H9 (cell line): ENCODE measurements at regions not wholly inside any gene's neighbourhood (a gene's known extent, or its start where the extent isn't known, plus 50 kb on each side); places are given as distances from the start of the nearest gene placed in this dataset.

ENCODE experiments used
- DNase-seq: peaks from one replicate; pipeline ENCODE4 v3.0.0-alpha.2; 2017
- H2AFZ ChIP-seq: one replicate; pipeline ENCODE4 v1.6.1; 2013; ENCODE audit warnings: mild to moderate bottlenecking, low read length, control low read depth, moderate library complexity
- H2AK5ac ChIP-seq: 2 replicates; pipeline ENCODE4 v1.6.1; 2013; ENCODE audit warnings: low read length, control low read depth, mixed read lengths; ENCODE audit not compliant: insufficient read length
- H2BK120ac ChIP-seq: one replicate; pipeline ENCODE4 v1.6.1; 2013; ENCODE audit warnings: low read depth, mild to moderate bottlenecking, low read length, control low read depth, inconsistent platforms; ENCODE audit not compliant: poor library complexity, severe bottlenecking
- H2BK12ac ChIP-seq: 2 replicates; pipeline ENCODE4 v1.6.1; 2013; ENCODE audit warnings: low read length, control low read depth, mixed read lengths, low read depth; ENCODE audit not compliant: insufficient read length
- H2BK15ac ChIP-seq: 2 replicates; pipeline ENCODE4 v1.6.1; 2013; ENCODE audit warnings: low read depth, low read length, control low read depth
- H2BK20ac ChIP-seq: one replicate; pipeline ENCODE4 v1.6.1; 2013; ENCODE audit warnings: low read depth, mild to moderate bottlenecking, low read length, control low read depth, inconsistent platforms; ENCODE audit not compliant: poor library complexity, severe bottlenecking
- H2BK5ac ChIP-seq: 2 replicates; pipeline ENCODE4 v1.6.1; 2013; ENCODE audit warnings: low read length, control low read depth, mixed read lengths; ENCODE audit not compliant: insufficient read length
- H3K14ac ChIP-seq: 2 replicates; pipeline ENCODE4 v1.6.1; 2013; ENCODE audit warnings: low read length, control low read depth; ENCODE audit not compliant: insufficient read depth
- H3K18ac ChIP-seq: 2 replicates; pipeline ENCODE4 v1.6.1; 2013; ENCODE audit warnings: low read depth, mild to moderate bottlenecking, mixed read lengths, low read length, control low read depth; ENCODE audit not compliant: insufficient read length
- H3K23ac ChIP-seq: 2 replicates; pipeline ENCODE4 v1.6.1; 2013; ENCODE audit warnings: low read length, control low read depth, mixed read lengths, low read depth; ENCODE audit not compliant: insufficient read length
- H3K23me2 ChIP-seq: 2 replicates; pipeline ENCODE4 v1.6.1; 2013; ENCODE audit warnings: low read depth, mild to moderate bottlenecking, mixed read lengths, low read length, control low read depth; ENCODE audit not compliant: insufficient read length, poor library complexity, severe bottlenecking
- H3K27ac ChIP-seq: 2 replicates; pipeline ENCODE4 v1.5.1; 2013; ENCODE audit warnings: low read length, control low read depth, mixed read lengths, low read depth; ENCODE audit not compliant: insufficient read length
- H3K27me3 ChIP-seq: 2 replicates; pipeline ENCODE4 v1.6.1; 2013; ENCODE audit warnings: low read length, control low read depth, inconsistent platforms; ENCODE audit not compliant: insufficient read depth
- H3K4ac ChIP-seq: 2 replicates; pipeline ENCODE4 v1.6.1; 2013; ENCODE audit warnings: low read depth, mild to moderate bottlenecking, control low read depth, inconsistent platforms, low read length, moderate library complexity
- H3K4me1 ChIP-seq: 2 replicates; pipeline ENCODE4 v1.6.1; 2013; ENCODE audit warnings: low read length, control low read depth, inconsistent platforms; ENCODE audit not compliant: insufficient read depth
- H3K4me2 ChIP-seq: 2 replicates; pipeline ENCODE4 v1.6.1; 2013; ENCODE audit warnings: low read length, control low read depth, mixed read lengths; ENCODE audit not compliant: insufficient read length, insufficient read depth
- H3K56ac ChIP-seq: 2 replicates; pipeline ENCODE4 v1.6.1; 2013; ENCODE audit warnings: low read depth, mild to moderate bottlenecking, mixed read lengths, low read length, control low read depth; ENCODE audit not compliant: insufficient read length
- H3K79me1 ChIP-seq: 2 replicates; pipeline ENCODE4 v1.6.1; 2013; ENCODE audit warnings: low read depth, mild to moderate bottlenecking, moderate library complexity, low read length, control low read depth, inconsistent platforms; ENCODE audit not compliant: insufficient read depth, poor library complexity, severe bottlenecking
- H3K79me2 ChIP-seq: 2 replicates; pipeline ENCODE4 v1.6.1; 2013; ENCODE audit warnings: low read length, control low read depth, inconsistent platforms; ENCODE audit not compliant: insufficient read depth
- H3K9ac ChIP-seq: 2 replicates; pipeline ENCODE4 v1.6.1; 2013; ENCODE audit warnings: low read length, control low read depth, mixed read lengths; ENCODE audit not compliant: insufficient read length; ENCODE audit errors: extremely low read depth
- H3K9me3 ChIP-seq: one replicate; pipeline ENCODE4 v1.6.1; 2013; ENCODE audit warnings: low read depth, low read length, inconsistent platforms; ENCODE audit not compliant: control insufficient read depth
- H3T11ph ChIP-seq: one replicate; pipeline ENCODE4 v1.6.1; 2013; ENCODE audit warnings: mild to moderate bottlenecking, low read length, control low read depth, inconsistent platforms
- H4K20me1 ChIP-seq: one replicate; pipeline ENCODE4 v1.6.1; 2013; ENCODE audit not compliant: control insufficient read depth, insufficient read length, insufficient read depth
- H4K5ac ChIP-seq: 2 replicates; pipeline ENCODE4 v1.6.1; 2013; ENCODE audit warnings: low read depth, mild to moderate bottlenecking, mixed read lengths, low read length, control low read depth; ENCODE audit not compliant: insufficient read length
- H4K8ac ChIP-seq: replicated peaks from 2 replicates; pipeline ENCODE4 v1.6.1; 2013; ENCODE audit warnings: low read length, control low read depth, mixed read lengths, low read depth; ENCODE audit not compliant: insufficient read length
- H4K91ac ChIP-seq: 2 replicates; pipeline ENCODE4 v1.6.1; 2013; ENCODE audit warnings: low read depth, mild to moderate bottlenecking, moderate library complexity, mixed read lengths, low read length, control low read depth; ENCODE audit not compliant: insufficient read length
- H3K27ac Mint-ChIP-seq, 3 experiments: 2 replicates in 2 of 3; 3 replicates in 1 of 3; pipeline ENCODE4 v1.8.0; 2020 to 2021; ENCODE audit warnings: mixed read lengths in 3 of 3, mild to moderate bottlenecking in 1 of 3, moderate library complexity in 1 of 3
- H3K27me3 Mint-ChIP-seq: 2 replicates; pipeline ENCODE4 v1.8.0; 2021; ENCODE audit warnings: low read depth, mild to moderate bottlenecking, moderate library complexity, mixed read lengths
- H3K36me3 Mint-ChIP-seq, 3 experiments: 2 replicates in 2 of 3; 3 replicates in 1 of 3; pipeline ENCODE4 v1.8.0; 2020 to 2021; ENCODE audit warnings: low read depth in 3 of 3, mixed read lengths in 3 of 3; ENCODE audit not compliant: insufficient read depth in 1 of 3
- H3K4me1 Mint-ChIP-seq, 2 experiments: 2 replicates each; pipeline ENCODE4 v1.8.0; 2020; ENCODE audit warnings: mixed read lengths in 2 of 2
- H3K4me3 Mint-ChIP-seq, 2 experiments: 2 replicates in 1 of 2; 3 replicates in 1 of 2; pipeline ENCODE4 v1.8.0; 2020 to 2021; ENCODE audit warnings: mild to moderate bottlenecking in 2 of 2, mixed read lengths in 2 of 2, moderate library complexity in 1 of 2
- H3K9me3 Mint-ChIP-seq, 2 experiments: 2 replicates in 1 of 2; 3 replicates in 1 of 2; pipeline ENCODE4 v1.8.0; 2020; ENCODE audit warnings: mild to moderate bottlenecking in 2 of 2, mixed read lengths in 2 of 2, moderate library complexity in 1 of 2
- CTCF ChIP-seq: fragments of 200-600 bp; sonication (generic); conservative IDR thresholded peaks from 3 replicates; pipeline ENCODE4 v1.8.0; 2021; ENCODE audit warnings: antibody characterized with exemption, mild to moderate bottlenecking
- WGBS: extraction: QIAGEN DNeasy Blood & Tissue Kit; methylation state at CpG from one replicate; pipeline ENCODE4 v1.1.7; 2013; ENCODE audit warnings: missing lambda C conversion rate, low lambda C conversion rate, mixed read lengths; ENCODE audit not compliant: insufficient read length; ENCODE audit errors: extremely low coverage; 5-methylcytosine and 5-hydroxymethylcytosine counted together

GRCh38 chr4:158968961-158969360 is 133.9 kb upstream of the RAPGEF2 start:
- Histone ChIP-seq H4K91ac (no peak overlapping the region), H3K27ac (no peak overlapping the region), H2BK12ac (no peak overlapping the region), H3K9me3 (no peaks in the 10 kb centered on the region), H4K5ac (no peak overlapping the region), H3K23ac (no peak overlapping the region), H4K8ac (no peak overlapping the region), H3K4me1 (no peaks in the 10 kb centered on the region; the same call in 1 of the 2 replicates), H3K9ac (no peak overlapping the region), H2AK5ac (no peak overlapping the region), H3T11ph (no peak overlapping the region), H3K18ac (no peak overlapping the region), H3K4me2 (no peak overlapping the region), H4K20me1 (no peaks in the 10 kb centered on the region), H2BK15ac (no peak overlapping the region), H3K14ac (no peak overlapping the region), H3K27me3 (no peaks in the 10 kb centered on the region), H3K23me2 (no peaks in the 10 kb centered on the region), H2BK5ac (no peak overlapping the region), H2BK120ac (no peak overlapping the region), H2AFZ (no peak overlapping the region), H2BK20ac (no peak overlapping the region), H3K79me2 (no peaks in the 10 kb centered on the region), H3K56ac (no peak overlapping the region), H3K79me1 (no peaks in the 10 kb centered on the region), H3K4ac (no peak overlapping the region)
- WGBS = no CpG with 5 or more reads among the region's 3 CpGs
- H3K4me1 Mint-ChIP-seq = peaks cover 18 to 25% of the 10 kb centered on the region in 2 experiments
- no peak overlapping the region for H3K27ac Mint-ChIP-seq
- no peak overlapping the region for H3K4me3 Mint-ChIP-seq
- no peak for DNase-seq
- no peaks in the 10 kb centered on the region for H3K27me3 Mint-ChIP-seq
- no peak for TF ChIP-seq CTCF
- H3K36me3 Mint-ChIP-seq = 0 out of 7 replicates have a peak, but pooled peaks cover 0 to 7% (median 0%) of the 10 kb centered on the region in 3 experiments
- 0 out of 5 replicates have a peak, but pooled peaks cover 2 to 5% of the 10 kb centered on the region in 2 experiments for H3K9me3 Mint-ChIP-seq
